Vagina (tissue), 2 donors: ENCODE measurements at regions not wholly inside any gene's neighbourhood (a gene's known extent, or its start where the extent isn't known, plus 50 kb on each side); places are given as distances from the start of the nearest gene placed in this dataset.

ENCODE experiments used
- DNase-seq, 2 donors: peaks; one replicate each; pipeline ENCODE4 v3.0.0-alpha.2; 2017; ENCODE audit errors: extremely low spot score in 2 of 2
- H3K27ac ChIP-seq: fragments of 200-600 bp; sonication (generic); one replicate; pipeline ENCODE4 v1.5.1; 2019
- H3K27me3 ChIP-seq: fragments of 200-600 bp; sonication (generic); one replicate; pipeline ENCODE4 v1.5.1; 2019
- H3K36me3 ChIP-seq, 2 donors: fragments of 200-600 bp; sonication (generic); one replicate each; pipeline ENCODE4 v1.5.1; 2017 to 2019
- H3K4me1 ChIP-seq: fragments of 200-600 bp; sonication (generic); one replicate; pipeline ENCODE4 v1.5.1; 2019
- H3K4me3 ChIP-seq, 2 donors: fragments of 200-600 bp; sonication (generic); 1 replicate in 1 of 2; 2 replicates in 1 of 2; pipeline ENCODE4 v1.5.1; 2016 to 2019
- H3K9me3 ChIP-seq: fragments of 200-600 bp; sonication (generic); one replicate; pipeline ENCODE4 v1.5.1; 2019
- POLR2A ChIP-seq, 2 donors: fragments of 450-650 bp; IDR thresholded peaks; one replicate each; pipeline ENCODE4 v1.6.1; 2017; ENCODE audit warnings: antibody characterized with exemption in 2 of 2, mild to moderate bottlenecking in 2 of 2, moderate library complexity in 2 of 2
- POLR2AphosphoS5 ChIP-seq, 2 donors: sonication (generic); formaldehyde crosslinking; IDR thresholded peaks; one replicate each; pipeline ENCODE4 v1.9.0; 2017; ENCODE audit warnings: antibody characterized with exemption in 2 of 2, mild to moderate bottlenecking in 2 of 2, low read depth in 1 of 2; ENCODE audit not compliant: insufficient read depth in 1 of 2
- intact Hi-C: fragments of 100-400 bp; cut with DNase I; formaldehyde crosslinking; loops from one replicate; pipeline ENCODE4 v1.15.1; 2023
- TF ChIP-seq, protein P1 (sequence below), 3 experiments: fragments of 450-650 bp in 2 of 3; fragments of 200-600 bp in 1 of 3; sonication (generic) in 1 of 3; IDR thresholded peaks; one replicate each; pipeline ENCODE4 v1.5.1; 2017 to 2019; ENCODE audit warnings: antibody characterized with exemption in 3 of 3, mild to moderate bottlenecking in 2 of 3, moderate library complexity in 2 of 3

DNA sequence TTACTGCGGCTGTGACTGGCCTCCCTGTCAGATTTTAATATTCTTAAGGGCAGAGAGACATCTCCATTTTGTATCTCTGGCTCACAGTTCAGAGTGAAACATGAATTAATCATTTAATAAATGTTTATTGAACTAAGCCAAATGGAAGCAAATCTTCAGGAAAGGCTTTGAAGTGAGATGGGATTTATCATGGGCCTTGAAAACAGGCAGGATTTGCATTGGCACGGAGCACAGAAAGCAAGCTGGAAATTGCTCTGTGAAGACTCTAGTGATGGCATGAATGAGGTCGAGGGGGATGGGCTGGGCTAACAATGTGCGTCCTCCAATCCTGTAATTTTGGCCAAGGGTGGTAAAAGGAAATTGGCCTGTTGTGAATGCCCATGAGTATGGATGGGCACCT, 369.8 kb upstream of the SOX11 start:
- DNase-seq, result no peak
- Histone ChIP-seq H3K4me1 (no peaks in the 10 kb centered on the region), H3K27me3 (no peaks in the 10 kb centered on the region), H3K9me3 (no peaks in the 10 kb centered on the region), H3K4me3 (no peak overlapping the region), H3K36me3 (no peaks in the 10 kb centered on the region), H3K27ac (no peak overlapping the region)
- intact Hi-C loops, result no loop called here
- TF ChIP-seq POLR2A (IDR thresholded peaks at IDR 0.05) (no peak), POLR2AphosphoS5 (IDR thresholded peaks at IDR 0.05; ENCODE audit: insufficient read depth in 1 of 2, low read depth in 1 of 2) (no peak)
- TF ChIP-seq, protein P1, sequence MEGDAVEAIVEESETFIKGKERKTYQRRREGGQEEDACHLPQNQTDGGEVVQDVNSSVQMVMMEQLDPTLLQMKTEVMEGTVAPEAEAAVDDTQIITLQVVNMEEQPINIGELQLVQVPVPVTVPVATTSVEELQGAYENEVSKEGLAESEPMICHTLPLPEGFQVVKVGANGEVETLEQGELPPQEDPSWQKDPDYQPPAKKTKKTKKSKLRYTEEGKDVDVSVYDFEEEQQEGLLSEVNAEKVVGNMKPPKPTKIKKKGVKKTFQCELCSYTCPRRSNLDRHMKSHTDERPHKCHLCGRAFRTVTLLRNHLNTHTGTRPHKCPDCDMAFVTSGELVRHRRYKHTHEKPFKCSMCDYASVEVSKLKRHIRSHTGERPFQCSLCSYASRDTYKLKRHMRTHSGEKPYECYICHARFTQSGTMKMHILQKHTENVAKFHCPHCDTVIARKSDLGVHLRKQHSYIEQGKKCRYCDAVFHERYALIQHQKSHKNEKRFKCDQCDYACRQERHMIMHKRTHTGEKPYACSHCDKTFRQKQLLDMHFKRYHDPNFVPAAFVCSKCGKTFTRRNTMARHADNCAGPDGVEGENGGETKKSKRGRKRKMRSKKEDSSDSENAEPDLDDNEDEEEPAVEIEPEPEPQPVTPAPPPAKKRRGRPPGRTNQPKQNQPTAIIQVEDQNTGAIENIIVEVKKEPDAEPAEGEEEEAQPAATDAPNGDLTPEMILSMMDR (IDR thresholded peaks at IDR 0.05), result no peak

DNA sequence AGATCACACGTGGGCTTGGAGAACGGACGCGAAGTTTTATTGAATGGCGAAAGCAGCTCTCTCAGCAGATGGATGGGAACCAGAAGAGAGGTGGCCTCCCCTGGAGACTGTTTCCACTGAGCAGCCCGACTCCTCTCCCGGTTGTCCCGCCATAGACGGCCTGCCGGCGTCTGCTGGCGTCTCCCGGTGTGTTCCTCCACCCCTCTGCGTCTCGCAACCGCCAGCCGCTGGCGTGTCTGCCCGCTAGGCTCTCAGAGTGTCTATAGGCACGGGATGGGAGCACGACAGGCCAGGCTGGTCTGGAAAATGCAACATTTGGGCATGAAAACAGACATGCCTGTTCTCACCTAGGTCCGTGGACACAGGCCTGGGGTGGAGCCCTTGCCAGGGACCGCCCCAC, 366.7 kb upstream of the SOX11 start:
- intact Hi-C loops, result no loop called here
- TF ChIP-seq POLR2AphosphoS5 (IDR thresholded peaks at IDR 0.05; ENCODE audit: insufficient read depth in 1 of 2, low read depth in 1 of 2) (no peak), POLR2A (IDR thresholded peaks at IDR 0.05) (no peak)
- TF ChIP-seq, protein P1 (IDR thresholded peaks at IDR 0.05), result no peak
- no peak for DNase-seq
- H3K27ac ChIP-seq, result no peak overlapping the region
- no peaks in the 10 kb centered on the region for H3K9me3 ChIP-seq
- no peaks in the 10 kb centered on the region for H3K36me3 ChIP-seq
- H3K27me3 ChIP-seq, result no peaks in the 10 kb centered on the region
- no peak overlapping the region for H3K4me3 ChIP-seq
- H3K4me1 ChIP-seq, result no peaks in the 10 kb centered on the region

DNA sequence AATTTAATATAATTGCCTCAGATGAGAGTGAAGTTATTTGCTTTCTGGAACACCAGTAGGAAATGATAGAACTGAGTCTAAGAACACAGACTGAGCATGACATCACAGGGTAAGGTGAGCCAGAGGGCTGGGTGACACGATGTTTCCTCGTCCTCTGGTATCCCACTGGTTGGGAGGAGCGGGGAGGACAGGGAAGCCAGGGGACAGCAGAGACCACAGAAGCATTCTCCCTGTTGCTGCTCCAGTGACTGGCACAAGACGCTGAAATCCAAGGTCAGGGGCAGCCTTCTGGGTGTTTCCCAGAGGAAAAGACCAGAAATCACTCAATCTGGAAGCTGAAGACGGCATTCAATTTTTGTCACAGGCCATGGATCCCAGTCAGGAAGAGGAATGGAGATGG, 363.4 kb upstream of the SOX11 start:
- H3K9me3 ChIP-seq, result no peaks in the 10 kb centered on the region
- no peak overlapping the region for H3K4me3 ChIP-seq
- H3K36me3 ChIP-seq, result no peaks in the 10 kb centered on the region
- TF ChIP-seq, protein P1 (IDR thresholded peaks at IDR 0.05), result no peak
- TF ChIP-seq POLR2A (IDR thresholded peaks at IDR 0.05) (no peak), POLR2AphosphoS5 (IDR thresholded peaks at IDR 0.05; ENCODE audit: insufficient read depth in 1 of 2, low read depth in 1 of 2) (no peak)
- no peak overlapping the region for H3K27ac ChIP-seq
- H3K27me3 ChIP-seq, result no peaks in the 10 kb centered on the region
- DNase-seq, result no peak
- intact Hi-C loops, result no loop called here
- H3K4me1 ChIP-seq, result no peaks in the 10 kb centered on the region

DNA sequence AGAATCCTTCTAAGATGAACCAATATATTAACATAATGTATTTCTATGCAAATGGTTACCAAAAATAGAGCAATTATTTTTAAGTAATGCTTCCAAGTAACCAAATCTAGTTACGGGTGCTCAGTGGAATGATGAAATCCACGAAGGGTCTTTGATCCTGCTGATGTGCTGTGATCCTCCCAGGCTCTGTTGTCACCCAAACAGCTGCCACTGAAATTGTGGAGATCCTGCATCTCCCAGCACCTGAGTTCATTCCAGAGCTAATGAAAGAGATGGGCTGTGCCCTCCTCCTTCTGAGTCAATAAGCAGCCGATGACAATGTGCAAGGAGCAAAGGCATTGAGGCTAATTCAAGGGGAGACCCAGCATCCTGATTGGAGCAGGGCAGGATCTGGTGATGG, 362.4 kb upstream of the SOX11 start:
- Histone ChIP-seq H3K9me3 (no peaks in the 10 kb centered on the region), H3K27me3 (no peaks in the 10 kb centered on the region), H3K4me3 (no peak overlapping the region), H3K36me3 (no peaks in the 10 kb centered on the region), H3K4me1 (no peaks in the 10 kb centered on the region), H3K27ac (no peak overlapping the region)
- intact Hi-C loops, result no loop called here
- DNase-seq, result no peak
- TF ChIP-seq, protein P1 (IDR thresholded peaks at IDR 0.05), result no peak
- TF ChIP-seq POLR2AphosphoS5 (IDR thresholded peaks at IDR 0.05; ENCODE audit: insufficient read depth in 1 of 2, low read depth in 1 of 2) (no peak), POLR2A (IDR thresholded peaks at IDR 0.05) (no peak)

DNA sequence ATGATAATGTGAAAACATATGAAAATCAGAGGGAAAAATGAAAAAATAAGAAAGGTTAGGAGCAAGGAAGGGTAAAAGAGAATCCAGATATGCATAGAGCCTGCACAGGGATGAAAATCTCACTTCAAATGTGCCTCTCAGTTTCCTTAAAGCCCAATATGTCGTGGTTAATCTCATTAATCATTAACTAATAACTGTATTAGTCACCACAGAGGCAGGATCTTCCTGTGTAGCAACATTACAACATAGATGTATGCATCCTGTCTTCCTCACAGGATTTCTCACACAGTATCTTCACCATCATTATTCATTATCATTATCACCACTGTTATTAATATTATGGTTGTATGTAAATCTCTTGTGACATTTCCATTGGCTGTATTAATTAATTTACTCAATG, 361.2 kb upstream of the SOX11 start:
- DNase-seq, result no peak
- no peaks in the 10 kb centered on the region for H3K27me3 ChIP-seq
- H3K36me3 ChIP-seq, result no peaks in the 10 kb centered on the region
- H3K4me3 ChIP-seq, result no peak overlapping the region
- H3K4me1 ChIP-seq, result no peaks in the 10 kb centered on the region
- intact Hi-C loops, result no loop called here
- no peak overlapping the region for H3K27ac ChIP-seq
- TF ChIP-seq POLR2AphosphoS5 (IDR thresholded peaks at IDR 0.05; ENCODE audit: insufficient read depth in 1 of 2, low read depth in 1 of 2) (no peak), POLR2A (IDR thresholded peaks at IDR 0.05) (no peak)
- TF ChIP-seq, protein P1 (IDR thresholded peaks at IDR 0.05), result no peak
- no peaks in the 10 kb centered on the region for H3K9me3 ChIP-seq
